ENCODE measurements at regions not wholly inside any gene's neighbourhood (a gene's known extent, or its start where the extent isn't known, plus 50 kb on each side); places are given as distances from the start of the nearest gene placed in this dataset.

DNA sequence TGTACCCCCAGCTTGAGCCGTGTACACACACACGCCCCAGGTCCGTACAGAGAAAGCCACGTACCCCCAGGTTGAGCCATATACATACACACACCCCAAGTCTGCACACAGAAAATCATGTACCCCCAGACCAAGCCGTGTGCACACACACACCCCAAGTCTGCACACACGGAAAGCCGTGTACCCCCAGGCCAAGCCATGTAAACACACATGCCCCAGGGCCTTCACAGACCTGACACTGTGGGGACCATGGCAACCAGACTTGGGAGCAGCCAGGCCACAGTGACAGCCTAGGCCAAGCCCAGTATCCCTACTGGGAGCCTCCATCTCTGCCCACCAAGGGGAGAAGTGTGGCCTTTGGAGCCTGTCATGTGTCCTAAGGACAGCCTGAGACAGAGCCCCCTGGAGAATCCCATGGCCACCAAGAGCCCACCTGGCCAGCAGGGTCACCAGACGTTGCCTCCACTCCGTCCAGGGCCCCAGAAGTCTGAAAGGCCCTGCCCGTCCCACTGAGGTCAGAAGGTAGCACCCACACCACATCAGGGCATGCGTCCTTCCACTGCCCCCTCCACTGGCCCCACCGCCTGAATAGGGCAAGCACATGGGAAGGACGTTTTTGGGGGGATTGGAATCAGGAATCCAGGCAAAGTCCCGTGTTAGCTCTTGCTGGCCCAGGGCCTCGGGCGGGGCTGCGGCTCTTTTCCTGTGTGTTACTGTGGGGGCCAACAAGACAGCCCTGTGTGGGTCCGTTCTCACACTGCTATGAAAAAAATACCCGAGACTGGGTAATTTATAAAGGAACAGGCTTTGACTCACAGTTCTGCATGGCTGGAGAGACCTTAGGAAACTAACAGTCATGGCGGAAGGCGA is 636.7 kb downstream of the TBC1D22A start:
- no peak for DNase-seq (ENCODE audit: low read depth, low spot score)
- no peaks in the 10 kb centered on the region for H3K4me1 Mint-ChIP-seq
- peaks cover 5% of the 10 kb centered on the region for H3K36me3 Mint-ChIP-seq (ENCODE audit: low read depth)
- H3K4me3 Mint-ChIP-seq, result no peak overlapping the region
- no peaks in the 10 kb centered on the region for H3K27me3 Mint-ChIP-seq (ENCODE audit: low read depth)
- H3K27ac Mint-ChIP-seq (ENCODE audit: unreplicated experiment), result no peak overlapping the region
- TF ChIP-seq, protein P1, sequence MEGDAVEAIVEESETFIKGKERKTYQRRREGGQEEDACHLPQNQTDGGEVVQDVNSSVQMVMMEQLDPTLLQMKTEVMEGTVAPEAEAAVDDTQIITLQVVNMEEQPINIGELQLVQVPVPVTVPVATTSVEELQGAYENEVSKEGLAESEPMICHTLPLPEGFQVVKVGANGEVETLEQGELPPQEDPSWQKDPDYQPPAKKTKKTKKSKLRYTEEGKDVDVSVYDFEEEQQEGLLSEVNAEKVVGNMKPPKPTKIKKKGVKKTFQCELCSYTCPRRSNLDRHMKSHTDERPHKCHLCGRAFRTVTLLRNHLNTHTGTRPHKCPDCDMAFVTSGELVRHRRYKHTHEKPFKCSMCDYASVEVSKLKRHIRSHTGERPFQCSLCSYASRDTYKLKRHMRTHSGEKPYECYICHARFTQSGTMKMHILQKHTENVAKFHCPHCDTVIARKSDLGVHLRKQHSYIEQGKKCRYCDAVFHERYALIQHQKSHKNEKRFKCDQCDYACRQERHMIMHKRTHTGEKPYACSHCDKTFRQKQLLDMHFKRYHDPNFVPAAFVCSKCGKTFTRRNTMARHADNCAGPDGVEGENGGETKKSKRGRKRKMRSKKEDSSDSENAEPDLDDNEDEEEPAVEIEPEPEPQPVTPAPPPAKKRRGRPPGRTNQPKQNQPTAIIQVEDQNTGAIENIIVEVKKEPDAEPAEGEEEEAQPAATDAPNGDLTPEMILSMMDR (conservative IDR thresholded peaks at IDR 0.05), result no peak
- peaks cover 6% of the 10 kb centered on the region for H3K9me3 Mint-ChIP-seq

DNA sequence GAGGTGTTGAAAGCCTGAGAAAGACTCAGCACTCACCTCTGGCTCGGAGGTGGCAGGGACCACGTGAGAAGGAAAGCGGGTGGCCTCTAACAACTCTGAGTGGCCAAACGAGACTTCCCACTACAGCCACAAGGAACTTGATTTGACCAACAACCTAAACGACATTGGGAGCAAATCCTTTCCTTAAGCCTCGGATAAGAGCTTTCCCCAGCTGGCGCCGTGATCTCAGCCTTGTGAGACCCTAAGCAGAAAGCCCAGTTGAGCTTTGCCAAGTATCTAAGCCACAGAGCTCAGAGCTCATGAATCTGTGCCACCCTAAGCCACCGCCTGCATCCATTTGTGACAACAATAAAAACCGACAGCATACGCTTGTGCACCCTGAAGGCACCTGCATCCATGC is 636.0 kb downstream of the TBC1D22A start:
- no peaks in the 10 kb centered on the region for H3K4me1 Mint-ChIP-seq
- H3K27ac Mint-ChIP-seq (ENCODE audit: unreplicated experiment), result no peak overlapping the region
- no peak overlapping the region for H3K4me3 Mint-ChIP-seq
- H3K9me3 Mint-ChIP-seq, result peaks cover 6% of the 10 kb centered on the region
- peaks cover 5% of the 10 kb centered on the region for H3K36me3 Mint-ChIP-seq (ENCODE audit: low read depth)
- TF ChIP-seq, protein P1 (conservative IDR thresholded peaks at IDR 0.05), result no peak
- DNase-seq (ENCODE audit: low read depth, low spot score), result no peak
- no peaks in the 10 kb centered on the region for H3K27me3 Mint-ChIP-seq (ENCODE audit: low read depth)

DNA sequence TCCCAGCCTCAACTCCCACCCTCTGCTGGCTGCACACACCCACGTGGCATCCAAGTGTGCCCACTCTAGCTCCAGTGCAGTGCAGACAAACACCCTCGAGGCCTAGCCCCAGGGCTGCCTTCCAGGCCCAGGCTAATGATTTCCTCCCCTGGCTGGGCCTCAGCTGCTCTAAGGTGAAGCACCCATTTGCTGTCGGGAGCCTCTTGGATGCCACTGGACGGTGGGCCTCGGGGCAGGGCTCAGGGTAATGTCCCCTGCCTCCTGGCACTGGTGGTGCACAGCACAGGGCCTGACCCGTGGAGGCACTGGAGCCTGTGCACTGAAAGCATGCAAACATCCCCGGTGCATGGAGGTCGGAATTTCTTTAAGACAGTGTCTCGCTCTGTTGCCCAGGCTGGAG is 635.2 kb downstream of the TBC1D22A start:
- Mint-ChIP-seq H3K27ac (ENCODE audit: unreplicated experiment) (no peak overlapping the region), H3K9me3 (peaks cover 6% of the 10 kb centered on the region), H3K27me3 (ENCODE audit: low read depth) (no peaks in the 10 kb centered on the region), H3K4me1 (no peaks in the 10 kb centered on the region), H3K36me3 (ENCODE audit: low read depth) (peaks cover 5% of the 10 kb centered on the region), H3K4me3 (no peak overlapping the region)
- DNase-seq (ENCODE audit: low read depth, low spot score), result no peak
- TF ChIP-seq, protein P1 (conservative IDR thresholded peaks at IDR 0.05), result no peak

DNA sequence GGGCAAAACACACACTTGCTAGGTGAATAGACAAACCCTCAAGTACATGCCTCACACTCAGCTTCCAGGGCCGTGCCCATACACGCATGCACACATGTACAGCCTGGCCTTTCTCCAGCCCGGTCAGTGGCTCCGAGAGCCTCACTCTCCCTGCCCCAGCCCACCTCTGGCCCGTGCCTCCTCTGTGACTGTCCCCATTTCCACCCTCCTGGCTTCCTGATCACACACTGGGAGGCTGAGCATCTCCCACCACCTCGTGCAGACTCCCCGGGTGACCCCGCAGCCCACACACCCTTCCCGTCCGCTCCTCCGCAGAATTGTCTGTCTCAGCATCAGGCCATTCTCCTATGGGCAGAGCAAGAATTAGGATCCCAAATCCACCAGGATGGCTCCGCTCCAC is 634.1 kb downstream of the TBC1D22A start:
- no peak for DNase-seq (ENCODE audit: low read depth, low spot score)
- TF ChIP-seq, protein P1 (conservative IDR thresholded peaks at IDR 0.05), result no peak
- Mint-ChIP-seq H3K9me3 (peaks cover 6% of the 10 kb centered on the region), H3K27me3 (ENCODE audit: low read depth) (no peaks in the 10 kb centered on the region), H3K4me3 (no peak overlapping the region), H3K27ac (ENCODE audit: unreplicated experiment) (no peak overlapping the region), H3K4me1 (no peaks in the 10 kb centered on the region), H3K36me3 (ENCODE audit: low read depth) (peaks cover 5% of the 10 kb centered on the region)

DNA sequence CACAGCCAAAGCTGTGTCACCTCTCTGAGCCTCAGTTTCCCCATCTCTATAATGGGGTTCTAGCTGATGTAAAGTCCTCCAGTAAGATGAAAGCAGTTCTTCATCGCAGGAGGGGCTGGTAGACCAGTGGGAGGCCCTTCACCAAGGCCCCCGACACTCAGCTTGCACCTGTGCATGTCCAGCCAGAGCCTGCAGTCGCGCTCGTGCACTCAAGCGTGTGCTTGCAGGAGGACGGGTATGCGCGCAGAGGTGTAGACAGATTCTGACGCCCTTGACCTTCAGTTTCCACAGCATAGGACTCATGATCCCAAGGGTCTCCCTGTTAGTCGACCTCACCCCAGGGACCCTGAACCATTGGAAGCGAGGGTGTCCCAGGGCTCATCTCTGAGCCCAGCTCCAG is 633.7 kb downstream of the TBC1D22A start:
- H3K4me3 Mint-ChIP-seq, result no peak overlapping the region
- TF ChIP-seq, protein P1 (conservative IDR thresholded peaks at IDR 0.05), result no peak
- H3K36me3 Mint-ChIP-seq (ENCODE audit: low read depth), result peaks cover 5% of the 10 kb centered on the region
- H3K9me3 Mint-ChIP-seq, result peaks cover 6% of the 10 kb centered on the region
- DNase-seq (ENCODE audit: low read depth, low spot score), result no peak
- H3K27ac Mint-ChIP-seq (ENCODE audit: unreplicated experiment), result no peak overlapping the region
- no peaks in the 10 kb centered on the region for H3K4me1 Mint-ChIP-seq
- H3K27me3 Mint-ChIP-seq (ENCODE audit: low read depth), result no peaks in the 10 kb centered on the region

Data from neural crest cell (in vitro differentiated cells).